Fibroblast of lung (primary cell): ENCODE measurements at regions not wholly inside any gene's neighbourhood (a gene's known extent, or its start where the extent isn't known, plus 50 kb on each side); places are given as distances from the start of the nearest gene placed in this dataset.

Experiments
- EZH2 ChIP-seq: IDR thresholded peaks from 2 replicates; pipeline ENCODE4 v1.5.1; 2012; ENCODE audit warnings: low read length, control low read depth, mild to moderate bottlenecking; ENCODE audit errors: missing control alignments
- TF ChIP-seq, protein P1 (sequence below), 2 donors: IDR thresholded peaks in 1 of 2; conservative IDR thresholded peaks in 1 of 2; 1 replicate in 1 of 2; 2 replicates in 1 of 2; pipeline ENCODE4 v1.5.1; 2011 to 2012; ENCODE audit warnings: low read length in 2 of 2, control low read depth in 1 of 2, inconsistent platforms in 1 of 2, low read depth in 1 of 2, mild to moderate bottlenecking in 1 of 2

DNA sequence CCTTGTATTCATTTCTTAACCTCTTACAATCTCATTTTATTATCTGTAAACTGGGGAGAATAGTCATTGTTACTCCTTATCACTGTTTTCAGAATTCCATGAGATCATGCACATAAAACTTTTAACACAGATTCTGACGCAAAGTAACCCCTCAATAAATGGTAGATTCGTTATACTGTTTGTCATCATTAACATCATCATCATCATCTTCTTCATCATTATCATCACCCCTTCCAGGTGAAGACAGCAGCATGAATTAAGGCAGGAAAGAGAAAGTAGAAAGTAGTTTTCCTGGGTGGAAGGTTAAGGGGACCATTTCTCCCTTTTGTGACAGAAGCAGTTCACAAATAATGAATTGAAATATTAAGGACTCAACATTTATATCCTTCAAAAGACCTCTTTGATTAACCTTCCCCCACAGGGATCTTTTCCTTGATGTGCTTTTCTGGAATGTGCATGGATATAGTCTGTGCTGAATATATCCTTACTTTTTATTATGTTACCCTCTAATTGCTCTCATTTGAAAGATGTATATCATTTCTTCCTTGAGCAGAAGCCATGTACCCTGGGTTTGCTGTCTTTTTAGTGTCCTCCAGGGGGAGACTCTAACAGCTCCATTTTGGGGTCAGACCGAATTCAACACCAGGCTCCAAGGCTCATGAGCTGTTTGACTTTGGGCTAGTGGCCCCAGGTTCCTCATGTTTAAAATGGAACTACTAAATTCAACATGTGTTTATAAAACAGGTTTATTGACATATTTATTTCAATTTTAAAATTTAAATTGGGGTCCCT, 1029.9 kb upstream of the WWC1 start:
- TF ChIP-seq, protein P1, sequence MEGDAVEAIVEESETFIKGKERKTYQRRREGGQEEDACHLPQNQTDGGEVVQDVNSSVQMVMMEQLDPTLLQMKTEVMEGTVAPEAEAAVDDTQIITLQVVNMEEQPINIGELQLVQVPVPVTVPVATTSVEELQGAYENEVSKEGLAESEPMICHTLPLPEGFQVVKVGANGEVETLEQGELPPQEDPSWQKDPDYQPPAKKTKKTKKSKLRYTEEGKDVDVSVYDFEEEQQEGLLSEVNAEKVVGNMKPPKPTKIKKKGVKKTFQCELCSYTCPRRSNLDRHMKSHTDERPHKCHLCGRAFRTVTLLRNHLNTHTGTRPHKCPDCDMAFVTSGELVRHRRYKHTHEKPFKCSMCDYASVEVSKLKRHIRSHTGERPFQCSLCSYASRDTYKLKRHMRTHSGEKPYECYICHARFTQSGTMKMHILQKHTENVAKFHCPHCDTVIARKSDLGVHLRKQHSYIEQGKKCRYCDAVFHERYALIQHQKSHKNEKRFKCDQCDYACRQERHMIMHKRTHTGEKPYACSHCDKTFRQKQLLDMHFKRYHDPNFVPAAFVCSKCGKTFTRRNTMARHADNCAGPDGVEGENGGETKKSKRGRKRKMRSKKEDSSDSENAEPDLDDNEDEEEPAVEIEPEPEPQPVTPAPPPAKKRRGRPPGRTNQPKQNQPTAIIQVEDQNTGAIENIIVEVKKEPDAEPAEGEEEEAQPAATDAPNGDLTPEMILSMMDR (conservative IDR thresholded peaks at IDR 0.05 in 1 of 2, IDR thresholded peaks at IDR 0.05 in 1 of 2; ENCODE audit: low read depth in 1 of 2, low read length in 2 of 2), result peak; percentile 22 to 34
- no peak for TF ChIP-seq EZH2
